HepG2 (cell line): ENCODE measurements at regions not wholly inside any gene's neighbourhood (a gene's known extent, or its start where the extent isn't known, plus 50 kb on each side); places are given as distances from the start of the nearest gene placed in this dataset.

Source experiments
- CTCF ChIP-seq: sonication (generic); formaldehyde crosslinking; IDR thresholded peaks from 2 replicates; pipeline ENCODE4 v1.5.0; 2020; ENCODE audit warnings: mild to moderate bottlenecking, missing genetic modification reagents, moderate library complexity
- HDAC6 ChIP-seq: fragments of 200-600 bp; sonication (generic); IDR thresholded peaks from 2 replicates; pipeline ENCODE4 v1.7.0; 2017; ENCODE audit warnings: mild to moderate bottlenecking, antibody characterized with exemption, low read length, low read depth
- SP2 ChIP-seq: sonication (generic); formaldehyde crosslinking; IDR thresholded peaks from 2 replicates; pipeline ENCODE4 v1.5.1; 2020; ENCODE audit warnings: mild to moderate bottlenecking, missing genetic modification reagents
- TP53 ChIP-seq: sonication (generic); formaldehyde crosslinking; conservative IDR thresholded peaks from 2 replicates; pipeline ENCODE4 v1.4.0; 2020; ENCODE audit warnings: missing genetic modification reagents
- ZNF224 ChIP-seq: sonication (generic); formaldehyde crosslinking; IDR thresholded peaks from 2 replicates; pipeline ENCODE4 v1.5.0; 2020; ENCODE audit warnings: mild to moderate bottlenecking, missing genetic modification reagents

- TF ChIP-seq TP53 (CRISPR knock-in tag): no peak
- TF ChIP-seq CTCF (CRISPR knock-in tag): no peak
- no peak for TF ChIP-seq HDAC6
- no peak for TF ChIP-seq ZNF224 (CRISPR knock-in tag)
- no peak for TF ChIP-seq SP2 (CRISPR knock-in tag)
Observed at GRCh38 chr10:133012573-133013359, 70.4 kb upstream of the CFAP46 start.
